Liver (tissue), 8 donors: ENCODE measurements at regions not wholly inside any gene's neighbourhood (a gene's known extent, or its start where the extent isn't known, plus 50 kb on each side); places are given as distances from the start of the nearest gene placed in this dataset.

ENCODE experiments used
- DNase-seq: peaks from one replicate; pipeline ENCODE4 v3.0.0-alpha.2; 2017; ENCODE audit warnings: low spot score
- H3K27ac ChIP-seq, 2 donors: one replicate each; pipeline ENCODE4 v1.7.0; 2013; ENCODE audit warnings: inconsistent platforms in 2 of 2, low read length in 2 of 2, control low read depth in 1 of 2, low read depth in 1 of 2, mild to moderate bottlenecking in 1 of 2
- H3K27me3 ChIP-seq, 4 donors: one replicate each; pipeline versions ENCODE4 v1.6.1 to v1.7.0; 2013; ENCODE audit warnings: low read length in 3 of 4, inconsistent platforms in 1 of 4, mild to moderate bottlenecking in 1 of 4, moderate library complexity in 1 of 4; ENCODE audit not compliant: control insufficient read depth in 4 of 4, insufficient read depth in 4 of 4
- H3K36me3 ChIP-seq, 4 donors: one replicate each; pipeline versions ENCODE4 v1.6.1 to v1.7.0; 2013; ENCODE audit warnings: low read length in 3 of 4, mild to moderate bottlenecking in 3 of 4, low read depth in 1 of 4, moderate library complexity in 1 of 4; ENCODE audit not compliant: control insufficient read depth in 4 of 4, insufficient read depth in 3 of 4
- H3K4me1 ChIP-seq, 4 donors: one replicate each; pipeline versions ENCODE4 v1.6.1 to v1.7.0; 2013; ENCODE audit warnings: low read length in 3 of 4, mild to moderate bottlenecking in 3 of 4, moderate library complexity in 1 of 4; ENCODE audit not compliant: control insufficient read depth in 4 of 4, insufficient read depth in 4 of 4
- H3K4me3 ChIP-seq, 3 donors: one replicate each; pipeline versions ENCODE4 v1.6.1 to v1.7.0; 2013; ENCODE audit warnings: low read length in 3 of 3, control low read depth in 1 of 3, low read depth in 1 of 3, mild to moderate bottlenecking in 1 of 3
- H3K9ac ChIP-seq, 2 donors: one replicate each; pipeline ENCODE4 v1.7.0; 2013; ENCODE audit warnings: low read length in 2 of 2, mild to moderate bottlenecking in 2 of 2, moderate library complexity in 2 of 2, control low read depth in 1 of 2, low read depth in 1 of 2
- H3K9me3 ChIP-seq, 4 donors: one replicate each; pipeline versions ENCODE4 v1.6.1 to v1.7.0; 2013; ENCODE audit warnings: low read length in 3 of 4; ENCODE audit not compliant: control insufficient read depth in 4 of 4
- EGR1 ChIP-seq, 2 donors: IDR thresholded peaks; 2 replicates each; pipeline ENCODE4 v1.6.1; 2016 to 2018; ENCODE audit warnings: antibody characterized with exemption in 2 of 2, low read depth in 2 of 2
- FOXA1 ChIP-seq: IDR thresholded peaks from 2 replicates; pipeline ENCODE4 v1.6.1; 2016; ENCODE audit warnings: antibody characterized with exemption
- FOXA2 ChIP-seq: IDR thresholded peaks from 2 replicates; pipeline ENCODE4 v1.6.1; 2016; ENCODE audit warnings: antibody characterized with exemption
- GABPA ChIP-seq, 2 donors: IDR thresholded peaks in 1 of 2; conservative IDR thresholded peaks in 1 of 2; 2 replicates each; pipeline ENCODE4 v1.6.1; 2016; ENCODE audit warnings: antibody characterized with exemption in 2 of 2, mild to moderate bottlenecking in 1 of 2, moderate library complexity in 1 of 2
- HNF4A ChIP-seq, 2 donors: conservative IDR thresholded peaks; 2 replicates each; pipeline ENCODE4 v1.6.1; 2016; ENCODE audit warnings: antibody characterized with exemption in 2 of 2, mild to moderate bottlenecking in 2 of 2
- HNF4G ChIP-seq: IDR thresholded peaks from 2 replicates; pipeline ENCODE4 v1.6.1; 2016; ENCODE audit warnings: antibody characterized with exemption
- JUND ChIP-seq, 2 donors: IDR thresholded peaks; 2 replicates each; pipeline ENCODE4 v1.6.1; 2016; ENCODE audit warnings: antibody characterized with exemption in 2 of 2
- NR2F2 ChIP-seq: IDR thresholded peaks from 2 replicates; pipeline ENCODE4 v1.6.1; 2016; ENCODE audit warnings: antibody characterized with exemption
- RAD21 ChIP-seq, 2 donors: IDR thresholded peaks; 2 replicates each; pipeline ENCODE4 v1.6.1; 2016; ENCODE audit warnings: antibody characterized with exemption in 2 of 2, mild to moderate bottlenecking in 2 of 2
- RXRA ChIP-seq, 2 donors: IDR thresholded peaks; 2 replicates each; pipeline ENCODE4 v1.6.1; 2017 to 2018; ENCODE audit warnings: antibody characterized with exemption in 2 of 2, mild to moderate bottlenecking in 1 of 2
- SP1 ChIP-seq: IDR thresholded peaks from 2 replicates; pipeline ENCODE4 v1.6.1; 2018; ENCODE audit warnings: antibody characterized with exemption, mild to moderate bottlenecking
- TAF1 ChIP-seq: conservative IDR thresholded peaks from 2 replicates; pipeline ENCODE4 v1.6.1; 2016; ENCODE audit warnings: antibody characterized with exemption, mild to moderate bottlenecking
- YY1 ChIP-seq: IDR thresholded peaks from 2 replicates; pipeline ENCODE4 v1.6.1; 2016; ENCODE audit warnings: antibody characterized with exemption, mild to moderate bottlenecking
- WGBS: extraction: QIAGEN DNeasy Blood & Tissue Kit; methylation state at CpG from one replicate; pipeline ENCODE4 v1.1.7; 2013; 5-methylcytosine and 5-hydroxymethylcytosine counted together
- TF ChIP-seq, protein P1 (sequence below): IDR thresholded peaks from 2 replicates; pipeline ENCODE4 v1.6.1; 2016; ENCODE audit warnings: antibody characterized with exemption
- TF ChIP-seq, protein P2 (sequence below): IDR thresholded peaks from 2 replicates; pipeline ENCODE4 v1.6.1; 2016; ENCODE audit warnings: antibody characterized with exemption
- TF ChIP-seq, protein P3 (sequence below): IDR thresholded peaks from 2 replicates; pipeline ENCODE4 v1.6.1; 2016; ENCODE audit warnings: antibody characterized with exemption
- TF ChIP-seq, protein P4 (sequence below): fragments of 150-350 bp; IDR thresholded peaks from 2 replicates; pipeline ENCODE4 v1.5.1; 2017; ENCODE audit warnings: improper control_type of control experiment, low read depth, low read length; ENCODE audit not compliant: missing input control
- donor health status: healthy.
- donor health status: healthy.
- donor health status: healthy.
- donor health status: healthy.
- donor health status: healthy.

DNA sequence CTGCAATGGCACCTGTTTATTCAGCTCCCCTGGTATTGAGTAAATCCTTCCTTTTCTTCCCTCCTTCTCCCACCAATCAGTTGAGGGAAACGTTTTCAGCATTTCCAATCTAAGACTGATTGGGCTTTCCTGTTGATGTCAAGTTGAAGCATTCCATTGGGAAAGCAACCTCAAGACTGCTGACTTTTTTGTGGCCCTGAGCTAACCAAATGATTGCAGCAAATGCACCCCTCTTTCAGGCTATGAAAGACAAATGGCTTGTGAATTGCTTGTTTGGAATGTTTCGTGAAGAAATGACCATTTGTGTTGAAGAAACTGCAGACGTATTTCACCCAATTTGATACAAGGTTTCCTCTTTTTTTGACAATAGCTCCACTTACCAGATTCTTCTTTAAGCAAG is 303.5 kb downstream of the EPHA4 start:
- Histone ChIP-seq H3K27ac (no peak overlapping the region), H3K9ac (no peak overlapping the region), H3K4me3 (no peak overlapping the region), H3K4me1 (no peaks in the 10 kb centered on the region), H3K36me3 (no peaks in the 10 kb centered on the region), H3K9me3 (no peaks in the 10 kb centered on the region), H3K27me3 (peaks cover 0 to 3% (median 0%) of the 10 kb centered on the region in 4 donors)
- TF ChIP-seq EGR1 (IDR thresholded peaks at IDR 0.05; ENCODE audit: low read depth in 2 of 2) = no peak
- TF ChIP-seq, protein P1, sequence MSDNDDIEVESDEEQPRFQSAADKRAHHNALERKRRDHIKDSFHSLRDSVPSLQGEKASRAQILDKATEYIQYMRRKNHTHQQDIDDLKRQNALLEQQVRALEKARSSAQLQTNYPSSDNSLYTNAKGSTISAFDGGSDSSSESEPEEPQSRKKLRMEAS = no peak
- no peak for TF ChIP-seq GABPA (IDR thresholded peaks at IDR 0.05 in 1 of 2, conservative IDR thresholded peaks at IDR 0.05 in 1 of 2)
- TF ChIP-seq NR2F2 = no peak
- TF ChIP-seq, protein P2, sequence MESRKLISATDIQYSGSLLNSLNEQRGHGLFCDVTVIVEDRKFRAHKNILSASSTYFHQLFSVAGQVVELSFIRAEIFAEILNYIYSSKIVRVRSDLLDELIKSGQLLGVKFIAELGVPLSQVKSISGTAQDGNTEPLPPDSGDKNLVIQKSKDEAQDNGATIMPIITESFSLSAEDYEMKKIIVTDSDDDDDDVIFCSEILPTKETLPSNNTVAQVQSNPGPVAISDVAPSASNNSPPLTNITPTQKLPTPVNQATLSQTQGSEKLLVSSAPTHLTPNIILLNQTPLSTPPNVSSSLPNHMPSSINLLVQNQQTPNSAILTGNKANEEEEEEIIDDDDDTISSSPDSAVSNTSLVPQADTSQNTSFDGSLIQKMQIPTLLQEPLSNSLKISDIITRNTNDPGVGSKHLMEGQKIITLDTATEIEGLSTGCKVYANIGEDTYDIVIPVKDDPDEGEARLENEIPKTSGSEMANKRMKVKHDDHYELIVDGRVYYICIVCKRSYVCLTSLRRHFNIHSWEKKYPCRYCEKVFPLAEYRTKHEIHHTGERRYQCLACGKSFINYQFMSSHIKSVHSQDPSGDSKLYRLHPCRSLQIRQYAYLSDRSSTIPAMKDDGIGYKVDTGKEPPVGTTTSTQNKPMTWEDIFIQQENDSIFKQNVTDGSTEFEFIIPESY = no peak
- TF ChIP-seq RXRA (IDR thresholded peaks at IDR 0.05) = no peak
- no peak for TF ChIP-seq HNF4A (conservative IDR thresholded peaks at IDR 0.05)
- no peak for TF ChIP-seq TAF1
- TF ChIP-seq JUND (IDR thresholded peaks at IDR 0.05) = no peak
- DNase-seq = no peak
- WGBS = 49% methylated on average over 3 of the region's 3 CpGs

DNA sequence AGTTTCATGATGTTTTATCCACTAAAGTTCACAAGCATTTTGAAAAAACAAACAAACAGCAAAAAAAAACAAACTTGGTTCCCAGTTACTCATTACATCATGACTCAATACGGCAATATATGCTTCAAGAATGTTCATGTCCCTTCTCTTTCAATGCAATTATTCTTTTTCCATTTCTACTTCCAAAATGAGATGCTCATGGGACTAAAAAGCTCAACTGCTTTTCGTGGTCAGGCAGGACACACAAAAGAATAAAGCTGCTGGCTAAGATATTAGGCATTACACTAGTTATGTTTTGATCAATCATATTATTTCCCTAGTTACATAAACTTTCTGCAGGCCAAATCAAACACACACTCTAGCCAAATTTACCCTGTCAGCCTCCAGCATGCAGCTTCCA is 301.3 kb downstream of the EPHA4 start:
- Histone ChIP-seq H3K27ac (no peak overlapping the region), H3K36me3 (no peaks in the 10 kb centered on the region), H3K9ac (no peak overlapping the region), H3K9me3 (no peaks in the 10 kb centered on the region), H3K27me3 (peaks cover 0 to 3% (median 0%) of the 10 kb centered on the region in 4 donors), H3K4me3 (no peak overlapping the region), H3K4me1 (no peaks in the 10 kb centered on the region)
- TF ChIP-seq, protein P2 = no peak
- TF ChIP-seq, protein P3, sequence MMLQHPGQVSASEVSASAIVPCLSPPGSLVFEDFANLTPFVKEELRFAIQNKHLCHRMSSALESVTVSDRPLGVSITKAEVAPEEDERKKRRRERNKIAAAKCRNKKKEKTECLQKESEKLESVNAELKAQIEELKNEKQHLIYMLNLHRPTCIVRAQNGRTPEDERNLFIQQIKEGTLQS = no peak
- TF ChIP-seq EGR1 (IDR thresholded peaks at IDR 0.05; ENCODE audit: low read depth in 2 of 2) (no peak), YY1 (no peak), TAF1 (no peak), RXRA (IDR thresholded peaks at IDR 0.05) (no peak), FOXA1 (no peak), HNF4A (conservative IDR thresholded peaks at IDR 0.05) (no peak), HNF4G (no peak), FOXA2 (no peak), RAD21 (IDR thresholded peaks at IDR 0.05) (no peak), JUND (IDR thresholded peaks at IDR 0.05) (no peak)
- WGBS = 60% methylated on average over 2 of the region's 2 CpGs
- no peak for DNase-seq

DNA sequence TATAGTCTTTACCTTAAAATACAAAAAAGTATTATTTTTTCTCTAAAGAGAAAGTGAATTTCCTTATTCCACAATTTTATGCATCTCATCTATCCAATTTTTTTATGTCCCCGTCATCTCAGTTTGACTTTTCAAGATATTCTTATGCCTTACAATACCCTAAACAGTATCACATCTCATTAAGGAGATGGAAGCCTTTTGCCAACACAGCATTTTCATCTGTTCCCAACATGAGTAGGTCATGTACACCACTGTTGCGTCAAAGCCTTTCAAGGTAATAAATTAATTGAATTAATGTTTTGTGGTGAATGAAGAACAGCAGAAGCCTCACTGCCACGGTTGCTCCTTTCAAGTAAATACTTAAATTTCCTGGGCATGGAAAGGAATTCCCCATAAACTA is 299.4 kb downstream of the EPHA4 start:
- H3K9me3 ChIP-seq = no peaks in the 10 kb centered on the region
- WGBS = 75% methylated on average over 3 of the region's 3 CpGs
- H3K4me1 ChIP-seq = no peaks in the 10 kb centered on the region

More for the DNA sequence above, 299.4 kb downstream of the EPHA4 start:
- Histone ChIP-seq H3K27ac (no peak overlapping the region), H3K36me3 (no peaks in the 10 kb centered on the region), H3K4me3 (no peak overlapping the region), H3K27me3 (no peaks in the 10 kb centered on the region), H3K9ac (no peak overlapping the region)
- DNase-seq = no peak
- TF ChIP-seq, protein P4, sequence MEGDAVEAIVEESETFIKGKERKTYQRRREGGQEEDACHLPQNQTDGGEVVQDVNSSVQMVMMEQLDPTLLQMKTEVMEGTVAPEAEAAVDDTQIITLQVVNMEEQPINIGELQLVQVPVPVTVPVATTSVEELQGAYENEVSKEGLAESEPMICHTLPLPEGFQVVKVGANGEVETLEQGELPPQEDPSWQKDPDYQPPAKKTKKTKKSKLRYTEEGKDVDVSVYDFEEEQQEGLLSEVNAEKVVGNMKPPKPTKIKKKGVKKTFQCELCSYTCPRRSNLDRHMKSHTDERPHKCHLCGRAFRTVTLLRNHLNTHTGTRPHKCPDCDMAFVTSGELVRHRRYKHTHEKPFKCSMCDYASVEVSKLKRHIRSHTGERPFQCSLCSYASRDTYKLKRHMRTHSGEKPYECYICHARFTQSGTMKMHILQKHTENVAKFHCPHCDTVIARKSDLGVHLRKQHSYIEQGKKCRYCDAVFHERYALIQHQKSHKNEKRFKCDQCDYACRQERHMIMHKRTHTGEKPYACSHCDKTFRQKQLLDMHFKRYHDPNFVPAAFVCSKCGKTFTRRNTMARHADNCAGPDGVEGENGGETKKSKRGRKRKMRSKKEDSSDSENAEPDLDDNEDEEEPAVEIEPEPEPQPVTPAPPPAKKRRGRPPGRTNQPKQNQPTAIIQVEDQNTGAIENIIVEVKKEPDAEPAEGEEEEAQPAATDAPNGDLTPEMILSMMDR = no peak
- TF ChIP-seq FOXA2 = no peak
- TF ChIP-seq SP1 = no peak
